Activated CD4-positive, alpha-beta T cell treated with anti-CD3 and anti-CD28 coated beads, Interleukin-2, Interleukin-4, amounts not matched to agents 100 ng/mL and 50 ng/mL, durations not matched to agents 16 hours and 8 hours (primary cell): ENCODE measurements at regions not wholly inside any gene's neighbourhood (a gene's known extent, or its start where the extent isn't known, plus 50 kb on each side); places are given as distances from the start of the nearest gene placed in this dataset.
"Not testable (repeated sequence)": the region's sequence is repeated elsewhere in the genome, so short reads cannot be mapped to it uniquely, and the experiment has no call there.

Experiments used
- DNase-seq: peaks from one replicate; pipeline ENCODE4 v3.0.0-alpha.2; 2020; ENCODE audit warnings: low spot score

GRCh38 chr18:52200406-52200805 lies 139.6 kb upstream of the DCC start:
- no peak for DNase-seq

- no peak for DNase-seq
Measured at GRCh38 chr18:52200921-52201663, 138.9 kb upstream of the DCC start.

- DNase-seq: no peak
Measured at GRCh38 chr18:52208646-52209045, 131.4 kb upstream of the DCC start.

GRCh38 chr18:52216109-52216508 lies 123.9 kb upstream of the DCC start:
- no peak for DNase-seq

GRCh38 chr18:52216666-52217065 lies 123.3 kb upstream of the DCC start:
- no peak for DNase-seq

GRCh38 chr18:52219102-52219501 lies 120.9 kb upstream of the DCC start:
- no peak for DNase-seq

- no peak for DNase-seq
Measured at GRCh38 chr18:52220062-52220591, 119.9 kb upstream of the DCC start.

- no peak for DNase-seq
Measured at GRCh38 chr18:52222211-52222610, 117.8 kb upstream of the DCC start.

- DNase-seq: no peak
Measured at GRCh38 chr18:52227536-52227935, 112.5 kb upstream of the DCC start.

- DNase-seq: no peak
Measured at GRCh38 chr18:52228166-52228565, 111.8 kb upstream of the DCC start.

- DNase-seq: no peak
Measured at GRCh38 chr18:52236131-52236530, 103.9 kb upstream of the DCC start.

- DNase-seq: no peak
Measured at GRCh38 chr18:52237551-52237950, 102.4 kb upstream of the DCC start.

- no peak for DNase-seq
Measured at GRCh38 chr18:52242711-52243110, 97.3 kb upstream of the DCC start.

GRCh38 chr18:52244658-52245057 lies 95.3 kb upstream of the DCC start:
- no peak for DNase-seq

GRCh38 chr18:52254367-52254766 lies 85.6 kb upstream of the DCC start:
- DNase-seq: no peak

GRCh38 chr18:52257417-52257816 lies 82.6 kb upstream of the DCC start:
- not testable (repeated sequence) for DNase-seq

- DNase-seq: no peak
Measured at GRCh38 chr18:52275817-52276216, 64.2 kb upstream of the DCC start.

- DNase-seq: no peak
Measured at GRCh38 chr18:52277785-52278184, 62.2 kb upstream of the DCC start.

GRCh38 chr18:52278191-52278590 lies 61.8 kb upstream of the DCC start:
- DNase-seq: no peak

GRCh38 chr18:52280702-52281101 lies 59.3 kb upstream of the DCC start:
- no peak for DNase-seq

GRCh38 chr18:52283927-52284326 lies 56.1 kb upstream of the DCC start:
- DNase-seq: no peak

- no peak for DNase-seq
Measured at GRCh38 chr18:52286675-52287074, 53.3 kb upstream of the DCC start.

GRCh38 chr18:52287151-52287550 lies 52.8 kb upstream of the DCC start:
- DNase-seq: no peak

- peak; percentile 4 for DNase-seq
Measured at GRCh38 chr18:52288403-52289004, 51.5 kb upstream of the DCC start.
